ENCODE measurements at regions not wholly inside any gene's neighbourhood (a gene's known extent, or its start where the extent isn't known, plus 50 kb on each side); places are given as distances from the start of the nearest gene placed in this dataset.

DNA sequence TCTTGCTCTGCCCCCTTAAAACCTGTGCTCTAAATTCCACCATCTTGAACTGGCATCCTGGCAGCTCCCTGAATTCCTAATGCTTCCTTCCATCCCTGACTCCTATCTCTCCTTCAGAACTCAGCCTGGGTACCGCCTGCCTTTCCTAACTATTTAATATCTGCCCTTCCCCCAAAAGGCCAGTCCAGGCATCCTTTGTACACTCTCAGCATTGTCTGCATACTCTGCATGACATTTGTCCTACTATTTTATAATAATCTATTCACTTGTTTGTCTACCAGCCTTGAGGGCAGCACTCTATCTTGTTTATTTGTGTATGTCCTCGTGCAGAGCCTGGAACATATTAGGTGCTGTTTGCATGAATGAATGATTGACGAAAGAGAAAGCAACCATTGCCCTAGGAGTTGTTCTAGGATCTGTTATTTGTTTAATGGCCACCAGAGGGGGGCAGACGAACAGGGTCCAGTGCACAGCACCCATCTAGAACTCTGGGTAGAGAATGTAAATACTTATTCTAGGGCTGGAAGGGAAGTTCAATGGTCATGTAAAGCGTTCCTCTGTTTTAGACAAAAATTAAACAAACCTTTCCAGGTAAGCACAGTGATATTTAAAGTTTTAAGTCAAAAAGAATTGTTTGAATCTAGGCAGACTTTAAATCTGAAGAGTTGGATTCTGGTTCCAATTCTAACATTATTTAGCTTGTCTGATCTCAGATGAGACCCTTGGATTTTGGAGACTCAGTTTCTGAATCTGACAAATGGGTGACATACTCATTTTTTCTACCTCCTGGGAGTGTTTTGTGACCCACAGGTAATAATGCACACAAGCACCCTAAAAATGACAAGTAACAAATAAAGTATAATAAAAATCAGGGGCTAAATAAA lies 125.8 kb upstream of the GALNT15 start:
- Histone ChIP-seq H3K9me3 (replicated peaks) (no peaks in the 10 kb centered on the region), H3K4me1 (peaks cover 25% of the 10 kb centered on the region), H3K27me3 (ENCODE audit: low read depth) (no peaks in the 10 kb centered on the region), H3K27ac (replicated peaks) (no peak overlapping the region), H3K36me3 (no peaks in the 10 kb centered on the region), H3K4me3 (peak overlapping the region; percentile 44)
- DNase-seq: no peak
- intact Hi-C loops (cut with micrococcal nuclease): loop anchor here (2.0 kb wide), 1 partner anchor 198 kb away; no protein-coding TSS in a partner anchor
- TF ChIP-seq, protein P1, sequence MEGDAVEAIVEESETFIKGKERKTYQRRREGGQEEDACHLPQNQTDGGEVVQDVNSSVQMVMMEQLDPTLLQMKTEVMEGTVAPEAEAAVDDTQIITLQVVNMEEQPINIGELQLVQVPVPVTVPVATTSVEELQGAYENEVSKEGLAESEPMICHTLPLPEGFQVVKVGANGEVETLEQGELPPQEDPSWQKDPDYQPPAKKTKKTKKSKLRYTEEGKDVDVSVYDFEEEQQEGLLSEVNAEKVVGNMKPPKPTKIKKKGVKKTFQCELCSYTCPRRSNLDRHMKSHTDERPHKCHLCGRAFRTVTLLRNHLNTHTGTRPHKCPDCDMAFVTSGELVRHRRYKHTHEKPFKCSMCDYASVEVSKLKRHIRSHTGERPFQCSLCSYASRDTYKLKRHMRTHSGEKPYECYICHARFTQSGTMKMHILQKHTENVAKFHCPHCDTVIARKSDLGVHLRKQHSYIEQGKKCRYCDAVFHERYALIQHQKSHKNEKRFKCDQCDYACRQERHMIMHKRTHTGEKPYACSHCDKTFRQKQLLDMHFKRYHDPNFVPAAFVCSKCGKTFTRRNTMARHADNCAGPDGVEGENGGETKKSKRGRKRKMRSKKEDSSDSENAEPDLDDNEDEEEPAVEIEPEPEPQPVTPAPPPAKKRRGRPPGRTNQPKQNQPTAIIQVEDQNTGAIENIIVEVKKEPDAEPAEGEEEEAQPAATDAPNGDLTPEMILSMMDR (IDR thresholded peaks at IDR 0.05; ENCODE audit: borderline replicate concordance): peak; percentile 87

DNA sequence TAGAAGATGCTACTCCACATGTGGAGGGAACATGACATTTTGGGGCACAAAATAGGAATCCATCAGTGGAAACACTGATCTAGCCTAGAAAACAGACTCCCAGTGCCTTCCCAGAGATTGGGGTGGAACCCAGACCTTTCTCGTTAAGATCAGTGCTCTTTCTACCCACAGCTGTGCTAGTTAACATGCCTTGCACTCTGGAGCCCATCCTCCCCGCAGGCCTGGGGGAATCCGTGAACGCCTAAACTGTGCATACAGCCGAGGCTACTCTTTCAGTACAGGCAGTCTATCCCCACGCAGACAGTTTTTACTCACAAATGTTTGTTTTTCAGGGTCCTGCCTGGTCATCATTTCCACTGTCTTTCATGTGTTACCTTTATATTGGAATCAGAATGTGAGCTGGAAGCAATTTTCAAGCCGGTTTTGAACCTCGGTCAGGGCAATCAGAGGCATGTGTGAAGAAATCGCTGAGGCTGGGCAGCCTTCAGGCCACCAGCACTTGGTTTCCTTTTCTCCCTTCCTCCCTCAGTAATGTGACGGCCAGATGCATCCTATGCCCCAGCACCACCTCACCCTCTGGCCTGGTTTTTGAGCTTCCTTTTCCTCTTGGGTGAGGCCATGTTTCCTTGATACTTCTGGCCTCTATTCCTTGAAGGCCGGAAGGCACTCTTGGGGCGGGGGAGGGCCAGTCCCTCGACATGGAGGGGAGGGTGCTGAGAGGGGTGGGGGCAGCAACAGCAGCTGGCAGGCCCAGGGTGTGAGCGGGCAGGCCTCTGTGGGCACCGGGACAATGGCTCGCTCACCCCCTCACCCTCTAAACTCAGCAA lies 123.6 kb upstream of the GALNT15 start:
- Histone ChIP-seq H3K4me1 (peaks cover 35% of the 10 kb centered on the region), H3K9me3 (replicated peaks) (no peaks in the 10 kb centered on the region), H3K27ac (replicated peaks) (peak overlapping the region; percentile 79), H3K4me3 (peak overlapping the region; percentile 22), H3K27me3 (ENCODE audit: low read depth) (no peaks in the 10 kb centered on the region), H3K36me3 (no peaks in the 10 kb centered on the region)
- peak; percentile 22 for DNase-seq
- intact Hi-C loops (cut with micrococcal nuclease): loop anchor here (2.0 kb wide), 1 partner anchor 128 kb away; no protein-coding TSS in a partner anchor
- TF ChIP-seq, protein P1 (IDR thresholded peaks at IDR 0.05; ENCODE audit: borderline replicate concordance): no peak

GRCh38 chr3:16051691-16052090 lies 122.8 kb upstream of the GALNT15 start:
- Histone ChIP-seq H3K27ac (replicated peaks) (peak overlapping the region; percentile 79), H3K27me3 (ENCODE audit: low read depth) (no peaks in the 10 kb centered on the region), H3K9me3 (replicated peaks) (no peaks in the 10 kb centered on the region), H3K4me1 (peaks cover 40% of the 10 kb centered on the region), H3K36me3 (no peaks in the 10 kb centered on the region), H3K4me3 (no peak overlapping the region)
- intact Hi-C loops (cut with micrococcal nuclease): loop anchor here (2.0 kb wide), 1 partner anchor 127 kb away; no protein-coding TSS in a partner anchor
- DNase-seq: no peak
- TF ChIP-seq, protein P1 (IDR thresholded peaks at IDR 0.05; ENCODE audit: borderline replicate concordance): no peak

DNA sequence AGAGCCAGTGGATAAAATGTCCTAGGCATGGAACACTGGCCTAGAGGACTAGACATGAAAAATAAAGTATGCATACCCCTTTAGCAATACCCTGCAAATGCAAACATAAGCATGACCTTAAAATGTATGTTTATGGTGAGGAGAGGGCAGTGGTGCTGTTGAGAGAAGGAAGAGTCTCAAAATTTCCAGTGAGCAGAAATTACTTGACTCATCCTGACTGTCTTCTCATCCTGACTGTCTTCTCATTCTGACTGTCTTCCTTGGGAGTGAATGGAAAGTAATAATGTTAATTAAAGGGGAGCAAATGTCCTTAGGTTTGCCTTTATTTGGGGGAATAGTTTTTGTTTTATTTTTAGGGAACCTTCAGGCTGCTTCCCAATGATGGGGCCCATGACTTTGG lies 121.5 kb upstream of the GALNT15 start:
- H3K27ac ChIP-seq (replicated peaks): no peak overlapping the region
- TF ChIP-seq, protein P1 (IDR thresholded peaks at IDR 0.05; ENCODE audit: borderline replicate concordance): no peak
- intact Hi-C loops (cut with micrococcal nuclease): no loop called here

DNA sequence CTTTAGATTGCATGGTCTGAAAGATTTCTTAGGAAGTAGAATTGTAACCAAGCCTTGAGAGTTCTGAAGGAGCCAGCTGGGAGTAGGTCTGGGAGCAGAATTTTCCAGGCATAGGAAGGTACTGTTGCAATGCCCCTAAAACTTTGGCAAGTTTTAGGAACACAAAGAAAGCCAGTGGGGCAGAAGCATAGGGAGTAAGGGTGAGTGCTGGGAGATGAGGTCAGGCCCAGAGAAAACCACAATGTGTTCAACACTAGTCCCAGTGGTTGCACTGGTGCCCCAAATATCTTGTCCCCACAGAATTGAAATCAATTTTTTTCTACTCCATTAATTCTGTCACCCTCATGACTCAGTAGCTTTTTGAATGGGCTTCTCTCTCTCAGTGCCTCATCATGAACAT lies 120.7 kb upstream of the GALNT15 start:
- no peaks in the 10 kb centered on the region for H3K36me3 ChIP-seq
- H3K27me3 ChIP-seq (ENCODE audit: low read depth): no peaks in the 10 kb centered on the region
- intact Hi-C loops (cut with micrococcal nuclease): no loop called here
- no peak overlapping the region for H3K27ac ChIP-seq (replicated peaks)
- TF ChIP-seq, protein P1 (IDR thresholded peaks at IDR 0.05; ENCODE audit: borderline replicate concordance): no peak
- no peak for DNase-seq
- no peak overlapping the region for H3K4me3 ChIP-seq
- peaks cover 37% of the 10 kb centered on the region for H3K4me1 ChIP-seq
- H3K9me3 ChIP-seq (replicated peaks): no peaks in the 10 kb centered on the region

More for the DNA sequence above, 121.5 kb upstream of the GALNT15 start:
- Histone ChIP-seq H3K4me1 (peaks cover 40% of the 10 kb centered on the region), H3K36me3 (no peaks in the 10 kb centered on the region), H3K27me3 (ENCODE audit: low read depth) (no peaks in the 10 kb centered on the region), H3K9me3 (replicated peaks) (no peaks in the 10 kb centered on the region), H3K4me3 (no peak overlapping the region)
- no peak for DNase-seq
